OCI-LY7 (cell line): ENCODE measurements at regions not wholly inside any gene's neighbourhood (a gene's known extent, or its start where the extent isn't known, plus 50 kb on each side); places are given as distances from the start of the nearest gene placed in this dataset.

Experiments used
- BruUV-seq: library from RNA; stranded (reverse); fragments of 400-500 nt; replicated peaks from 2 replicates; lab custom pipeline; 2021; lab: Mats Ljungman, UMichigan
- CTCF ChIA-PET: fragments of 300-600 bp; sonication (Branson Sonifier 250); formaldehyde crosslinking; loops from one replicate; lab custom pipeline; 2022; ENCODE audit warnings: antibody characterized with exemption; ENCODE audit not compliant: unreplicated experiment; lab: Charles Lee
- POLR2A ChIA-PET: fragments of 300-600 bp; sonication (Branson Sonifier 250); formaldehyde crosslinking; loops from one replicate; lab custom pipeline; 2022; ENCODE audit warnings: antibody characterized with exemption; lab: Charles Lee
- DNase-seq: peaks from one replicate; pipeline ENCODE4 v3.0.0-alpha.2; 2015; ENCODE audit warnings: low spot score
- H2AFZ ChIP-seq: fragments of 200-600 bp; sonication (generic), shearing (Covaris generic); 2 replicates; pipeline ENCODE4 v1.6.1; 2014; ENCODE audit warnings: mild to moderate bottlenecking, antibody characterized with exemption, low read length, moderate library complexity
- H3K27ac ChIP-seq: fragments of 200-600 bp; sonication (generic); 2 replicates; pipeline ENCODE4 v1.5.1; 2014; ENCODE audit warnings: mixed run types, low read depth, mild to moderate bottlenecking, moderate library complexity, low read length, inconsistent platforms; ENCODE audit not compliant: poor library complexity, severe bottlenecking
- H3K36me3 ChIP-seq: fragments of 200-600 bp; sonication (generic); 2 replicates; pipeline ENCODE4 v1.6.1; 2014; ENCODE audit warnings: mild to moderate bottlenecking, antibody characterized with exemption, low read length, moderate library complexity, mixed read lengths; ENCODE audit not compliant: insufficient read depth
- H3K4me1 ChIP-seq: fragments of 200-600 bp; sonication (generic); 2 replicates; pipeline ENCODE4 v1.5.1; 2014; ENCODE audit warnings: mild to moderate bottlenecking, low read length; ENCODE audit not compliant: insufficient read depth, poor library complexity, severe bottlenecking
- H3K4me2 ChIP-seq: fragments of 200-600 bp; sonication (generic); 2 replicates; pipeline ENCODE4 v1.6.1; 2014; ENCODE audit warnings: mild to moderate bottlenecking, low read length
- H3K4me3 ChIP-seq: fragments of 200-600 bp; sonication (generic); 2 replicates; pipeline ENCODE4 v1.5.1; 2014; ENCODE audit warnings: mild to moderate bottlenecking, low read depth, low read length; ENCODE audit not compliant: poor library complexity, severe bottlenecking
- H3K79me2 ChIP-seq: fragments of 200-600 bp; sonication (generic); 2 replicates; pipeline ENCODE4 v1.6.1; 2016; ENCODE audit warnings: low read depth, mild to moderate bottlenecking, low read length, moderate library complexity, mixed read lengths; ENCODE audit not compliant: insufficient read depth
- H3K9me2 ChIP-seq: fragments of 200-600 bp; sonication (generic); 2 replicates; pipeline ENCODE4 v1.6.1; 2016; ENCODE audit warnings: mild to moderate bottlenecking, low read length, mixed read lengths; ENCODE audit not compliant: insufficient read depth
- H3K9me3 ChIP-seq: fragments of 200-600 bp; sonication (generic); 2 replicates; pipeline ENCODE4 v1.6.1; 2014; ENCODE audit warnings: mild to moderate bottlenecking, mixed run types, low read length, mixed read lengths
- H4K20me1 ChIP-seq: fragments of 200-600 bp; sonication (generic); 2 replicates; pipeline ENCODE4 v1.6.1; 2014; ENCODE audit warnings: mild to moderate bottlenecking, antibody characterized with exemption, low read length, moderate library complexity, mixed read lengths; ENCODE audit not compliant: insufficient read depth
- EZH2phosphoT487 ChIP-seq: fragments of 200-600 bp; sonication (generic); IDR thresholded peaks from 2 replicates; pipeline ENCODE4 v1.6.1; 2018; ENCODE audit warnings: low read depth, borderline replicate concordance, mild to moderate bottlenecking, mixed run types, antibody characterized with exemption, low read length, moderate library complexity, mixed read lengths
- intact Hi-C: fragments of 100-400 bp; cut with micrococcal nuclease; formaldehyde crosslinking; loops from one replicate; pipeline ENCODE4 v1.10.0; 2022; ENCODE audit not compliant: unreplicated experiment
- TF ChIP-seq, protein P1 (sequence below): fragments of 200-600 bp; sonication (generic); conservative IDR thresholded peaks from 2 replicates; pipeline ENCODE4 v1.5.1; 2014; ENCODE audit warnings: mild to moderate bottlenecking, antibody characterized with exemption, low read length, moderate library complexity, mixed read lengths

DNA sequence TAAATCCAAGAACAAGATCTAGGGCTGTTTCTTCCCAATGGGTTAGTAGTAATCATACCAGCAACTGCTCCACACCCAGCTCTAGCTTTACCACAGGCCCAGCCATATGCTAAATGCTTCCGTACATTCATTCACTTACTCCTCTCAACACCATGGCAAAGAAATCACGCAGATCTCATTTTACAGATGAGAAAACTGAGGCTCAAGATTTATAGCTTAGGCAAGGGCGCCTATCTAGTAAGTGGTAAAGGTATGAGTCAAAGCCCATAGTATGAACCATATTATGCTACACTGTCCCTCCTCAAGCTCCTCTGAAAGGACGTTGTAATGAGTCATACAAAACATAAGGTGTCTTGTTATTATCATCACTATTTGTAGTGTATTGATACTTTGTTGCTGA lies 82.2 kb downstream of the NIBAN1 start:
- intact Hi-C loops: no loop called here
- CTCF ChIA-PET: no interaction called here
- Histone ChIP-seq H2AFZ (no peak overlapping the region), H3K4me3 (no peak overlapping the region), H3K79me2 (no peaks in the 10 kb centered on the region), H4K20me1 (no peaks in the 10 kb centered on the region), H3K4me2 (no peak overlapping the region), H3K9me2 (no peaks in the 10 kb centered on the region), H3K36me3 (no peaks in the 10 kb centered on the region), H3K27ac (no peak overlapping the region), H3K9me3 (no peaks in the 10 kb centered on the region), H3K4me1 (no peaks in the 10 kb centered on the region)
- DNase-seq: no peak
- TF ChIP-seq, protein P1, sequence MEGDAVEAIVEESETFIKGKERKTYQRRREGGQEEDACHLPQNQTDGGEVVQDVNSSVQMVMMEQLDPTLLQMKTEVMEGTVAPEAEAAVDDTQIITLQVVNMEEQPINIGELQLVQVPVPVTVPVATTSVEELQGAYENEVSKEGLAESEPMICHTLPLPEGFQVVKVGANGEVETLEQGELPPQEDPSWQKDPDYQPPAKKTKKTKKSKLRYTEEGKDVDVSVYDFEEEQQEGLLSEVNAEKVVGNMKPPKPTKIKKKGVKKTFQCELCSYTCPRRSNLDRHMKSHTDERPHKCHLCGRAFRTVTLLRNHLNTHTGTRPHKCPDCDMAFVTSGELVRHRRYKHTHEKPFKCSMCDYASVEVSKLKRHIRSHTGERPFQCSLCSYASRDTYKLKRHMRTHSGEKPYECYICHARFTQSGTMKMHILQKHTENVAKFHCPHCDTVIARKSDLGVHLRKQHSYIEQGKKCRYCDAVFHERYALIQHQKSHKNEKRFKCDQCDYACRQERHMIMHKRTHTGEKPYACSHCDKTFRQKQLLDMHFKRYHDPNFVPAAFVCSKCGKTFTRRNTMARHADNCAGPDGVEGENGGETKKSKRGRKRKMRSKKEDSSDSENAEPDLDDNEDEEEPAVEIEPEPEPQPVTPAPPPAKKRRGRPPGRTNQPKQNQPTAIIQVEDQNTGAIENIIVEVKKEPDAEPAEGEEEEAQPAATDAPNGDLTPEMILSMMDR: no peak
- TF ChIP-seq EZH2phosphoT487: no peak
- no TSS peak for BruUV-seq
- POLR2A ChIA-PET: interaction anchor here (0.6 to 1.0 kb wide), 2 partner anchors 14 to 133 kb away, joined by 4 read pairs; no protein-coding TSS in a partner anchor

DNA sequence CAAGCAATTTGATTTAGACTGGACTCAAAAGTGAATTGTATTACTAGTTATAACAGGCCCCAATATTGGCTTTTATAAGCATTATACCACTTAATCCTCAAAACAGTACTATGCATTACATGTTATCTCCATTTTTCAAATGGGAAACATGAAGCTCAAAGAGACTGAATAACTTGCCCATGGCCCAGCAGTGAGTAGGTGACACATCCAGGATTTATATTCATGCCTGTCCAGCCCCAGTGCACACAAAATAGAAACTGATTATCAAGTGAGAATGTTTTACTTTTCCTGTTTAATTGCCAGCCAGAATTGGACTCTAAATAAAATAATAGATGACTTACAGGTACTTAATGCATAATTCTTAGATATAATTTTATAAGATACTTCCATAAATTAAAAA lies 82.9 kb downstream of the NIBAN1 start:
- H3K27ac ChIP-seq: no peak overlapping the region
- no peaks in the 10 kb centered on the region for H3K9me2 ChIP-seq
- no peaks in the 10 kb centered on the region for H4K20me1 ChIP-seq
- no peaks in the 10 kb centered on the region for H3K9me3 ChIP-seq
- BruUV-seq: no TSS peak
- H3K4me3 ChIP-seq: no peak overlapping the region
- no peak overlapping the region for H3K4me2 ChIP-seq
- ChIA-PET CTCF (no interaction called here), POLR2A (interaction anchor here (1.0 kb wide), 1 partner anchor 13 kb away, joined by 4 read pairs; no protein-coding TSS in a partner anchor)
- H2AFZ ChIP-seq: no peak overlapping the region
- no peaks in the 10 kb centered on the region for H3K4me1 ChIP-seq
- intact Hi-C loops: no loop called here
- TF ChIP-seq, protein P1: no peak
- TF ChIP-seq EZH2phosphoT487: no peak
- H3K36me3 ChIP-seq: no peaks in the 10 kb centered on the region
- no peak for DNase-seq
- no peaks in the 10 kb centered on the region for H3K79me2 ChIP-seq

DNA sequence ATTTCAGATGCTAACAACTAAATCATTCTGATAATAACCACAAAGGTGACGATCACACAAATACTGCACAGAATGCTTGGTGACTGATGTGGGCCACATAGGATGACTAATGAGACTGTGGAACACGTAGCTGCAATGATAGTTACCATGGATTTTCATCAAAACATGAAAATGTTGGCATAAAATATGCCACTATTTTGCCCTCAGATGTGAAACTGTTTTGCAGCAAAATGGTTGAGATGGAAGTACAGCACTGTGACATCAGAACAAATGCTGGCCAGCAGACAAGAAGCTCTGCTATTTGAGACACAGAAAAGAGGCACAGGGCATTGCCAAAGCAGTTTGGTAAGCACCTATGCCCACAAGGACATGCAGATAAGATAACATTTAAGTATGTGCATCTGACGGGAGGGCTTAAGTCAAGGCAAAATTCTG lies 83.8 kb downstream of the NIBAN1 start:
- H3K79me2 ChIP-seq: no peaks in the 10 kb centered on the region
- H3K4me1 ChIP-seq: no peaks in the 10 kb centered on the region
- no peak overlapping the region for H3K4me2 ChIP-seq
- TF ChIP-seq, protein P1: no peak
- no peak for TF ChIP-seq EZH2phosphoT487
- H3K9me2 ChIP-seq: no peaks in the 10 kb centered on the region
- no peak overlapping the region for H2AFZ ChIP-seq
- BruUV-seq: no TSS peak
- no peaks in the 10 kb centered on the region for H3K36me3 ChIP-seq
- no peaks in the 10 kb centered on the region for H3K9me3 ChIP-seq
- no peaks in the 10 kb centered on the region for H4K20me1 ChIP-seq
- ChIA-PET CTCF (no interaction called here), POLR2A (no interaction called here)
- H3K27ac ChIP-seq: no peak overlapping the region
- intact Hi-C loops: no loop called here
- no peak for DNase-seq
- no peak overlapping the region for H3K4me3 ChIP-seq
